ENCODE measurements at regions not wholly inside any gene's neighbourhood (a gene's known extent, or its start where the extent isn't known, plus 50 kb on each side); places are given as distances from the start of the nearest gene placed in this dataset.

GRCh38 chr11:115659061-115659963, 155.1 kb upstream of the CADM1 start:
- no peak for TF ChIP-seq CTCF (IDR thresholded peaks at IDR 0.05; ENCODE audit: control extremely low read depth, extremely low read depth, low read depth, missing control alignments)
- CTCF ChIA-PET: interaction anchor here (1.0 kb wide), 1 partner anchor 22 kb away, joined by 3 read pairs; no protein-coding TSS in a partner anchor
- DNase-seq (ENCODE audit: extremely low spot score): no peak
- POLR2A ChIA-PET: no interaction called here

- TF ChIP-seq CTCF (IDR thresholded peaks at IDR 0.05; ENCODE audit: control extremely low read depth, extremely low read depth, low read depth, missing control alignments): no peak
- no peak for DNase-seq (ENCODE audit: extremely low spot score)
- POLR2A ChIA-PET: no interaction called here
- CTCF ChIA-PET: interaction anchor here (1.3 kb wide), 1 partner anchor 22 kb away, joined by 3 read pairs; no protein-coding TSS in a partner anchor
These were observed 153.4 kb upstream of the CADM1 start for GRCh38 chr11:115657586-115657985.

GRCh38 chr11:115656669-115657068, 152.5 kb upstream of the CADM1 start:
- no peak for TF ChIP-seq CTCF (IDR thresholded peaks at IDR 0.05; ENCODE audit: control extremely low read depth, extremely low read depth, low read depth, missing control alignments)
- ChIA-PET POLR2A (no interaction called here), CTCF (interaction anchor here (1.0 to 1.3 kb wide), 2 partner anchors 11 to 23 kb away, joined by 3 read pairs; no protein-coding TSS in a partner anchor)
- no peak for DNase-seq (ENCODE audit: extremely low spot score)

- no peak for DNase-seq (ENCODE audit: extremely low spot score)
- POLR2A ChIA-PET: no interaction called here
- TF ChIP-seq CTCF (IDR thresholded peaks at IDR 0.05; ENCODE audit: control extremely low read depth, extremely low read depth, low read depth, missing control alignments): no peak
These were observed 151.8 kb upstream of the CADM1 start for GRCh38 chr11:115656041-115656440.

GRCh38 chr11:115654792-115655191, 150.6 kb upstream of the CADM1 start:
- CTCF ChIA-PET: no interaction called here
- POLR2A ChIA-PET: no interaction called here
- no peak for TF ChIP-seq CTCF (IDR thresholded peaks at IDR 0.05; ENCODE audit: control extremely low read depth, extremely low read depth, low read depth, missing control alignments)
- no peak for DNase-seq (ENCODE audit: extremely low spot score)

More at GRCh38 chr11:115656041-115656440, 151.8 kb upstream of the CADM1 start:
- CTCF ChIA-PET: interaction anchor here (1.0 kb wide), 1 partner anchor 10 kb away, joined by 3 read pairs; no protein-coding TSS in a partner anchor

GRCh38 chr11:115653926-115654325, 149.7 kb upstream of the CADM1 start:
- POLR2A ChIA-PET: no interaction called here
- CTCF ChIA-PET: no interaction called here
- no peak for TF ChIP-seq CTCF (IDR thresholded peaks at IDR 0.05; ENCODE audit: control extremely low read depth, extremely low read depth, low read depth, missing control alignments)
- DNase-seq (ENCODE audit: extremely low spot score): no peak

Measured in GM10248 (cell line).